ENCODE measurements at regions not wholly inside any gene's neighbourhood (a gene's known extent, or its start where the extent isn't known, plus 50 kb on each side); places are given as distances from the start of the nearest gene placed in this dataset.

GRCh38 chr6:165936660-165937059, 231.0 kb downstream of the TBXT start:
- Histone ChIP-seq H3K23ac (ENCODE audit: low read depth, low read length) (no peak overlapping the region), H2BK15ac (ENCODE audit: low read depth, low read length) (no peak overlapping the region), H3K9me1 (ENCODE audit: insufficient read depth, low read length) (no peaks in the 10 kb centered on the region), H3K4me1 (ENCODE audit: control insufficient read depth, insufficient read depth, low read length) (no peaks in the 10 kb centered on the region; the same call in 1 of the 2 replicates), H2AK5ac (ENCODE audit: low read depth, low read length) (no peak overlapping the region), H2BK120ac (ENCODE audit: low read depth, low read length) (no peak overlapping the region), H3K56ac (ENCODE audit: extremely low read depth, insufficient read depth, low read length) (no peak overlapping the region), H3K4me3 (ENCODE audit: insufficient read depth, low read depth, low read length) (no peak overlapping the region), H3K9me3 (ENCODE audit: control insufficient read depth, insufficient read depth, low read length) (no peaks in the 10 kb centered on the region; the same call in 1 of the 2 replicates), H4K91ac (ENCODE audit: insufficient read depth, low read depth, low read length) (no peak overlapping the region), H2AFZ (replicated peaks; ENCODE audit: low read length, poor library complexity) (no peak overlapping the region), H2BK5ac (ENCODE audit: low read depth, low read length, poor library complexity, severe bottlenecking) (no peak overlapping the region), H3K36me3 (ENCODE audit: control insufficient read depth, insufficient read depth, low read length) (peaks cover 10% of the 10 kb centered on the region), H3K4ac (ENCODE audit: low read depth, low read length) (no peak overlapping the region), H3K27me3 (ENCODE audit: control insufficient read depth, insufficient read depth, low read length) (no peaks in the 10 kb centered on the region), H3K4me2 (ENCODE audit: low read depth, low read length) (no peak overlapping the region), H2AK9ac (replicated peaks; ENCODE audit: low read depth, low read length, poor library complexity) (no peak overlapping the region), H4K5ac (ENCODE audit: low read depth, low read length) (no peak overlapping the region), H4K8ac (ENCODE audit: low read depth in 2 of 2, low read length in 2 of 2) (no peak overlapping the region), H3K27ac (ENCODE audit: insufficient read depth, low read length) (no peak overlapping the region), H3K14ac (replicated peaks; ENCODE audit: low read depth, low read length) (no peak overlapping the region), H3K79me1 (ENCODE audit: low read depth in 1 of 2, low read length in 2 of 2) (peaks cover 0 to 4% of the 10 kb centered on the region in 2 experiments; a peak in 1 of 4 replicates), H3K18ac (ENCODE audit: low read depth, low read length) (no peak overlapping the region), H4K20me1 (ENCODE audit: insufficient read depth, low read length) (no peaks in the 10 kb centered on the region), H2BK20ac (ENCODE audit: low read depth, low read length) (no peak overlapping the region), H3K9ac (ENCODE audit: low read depth, low read length) (no peak overlapping the region)
- intact Hi-C loops (cut with micrococcal nuclease) (no loop called here), dilution Hi-C loops (cut with HindIII; ENCODE audit: low sequenced_read_pairs, unreplicated experiment) (no loop called here), in situ Hi-C loops (cut with MboI; ENCODE audit: low sequenced_read_pairs) (no loop called here)
- no peak for DNase-seq
- CTCF ChIA-PET = no interaction called here
- TF ChIP-seq MXI1 (IDR thresholded peaks at IDR 0.05; ENCODE audit: borderline replicate concordance, low read depth, low read length) = no peak
- BruUV-seq (replicated peaks) = no TSS peak
- ATAC-seq (ENCODE audit: low read depth) = no peak
- POLR2A ChIA-PET (ENCODE audit: unreplicated experiment) = no interaction called here
- WGBS, 2 experiments (ENCODE audit: extremely low coverage in 2 of 2, insufficient read length in 1 of 2) = 100% methylated on average over 2 of the region's 4 CpGs; no CpG with 5 or more reads in 1 of the 2 experiments
